A549 (cell line): ENCODE measurements at regions not wholly inside any gene's neighbourhood (a gene's known extent, or its start where the extent isn't known, plus 50 kb on each side); places are given as distances from the start of the nearest gene placed in this dataset.

Source experiments
- ATAC-seq, 2 experiments: fragments of 200-7000 bp in 1 of 2; fragments of >200 bp in 1 of 2; cut with Nextera tagmentation in 1 of 2; cut with Tn5 transposase in 1 of 2; 3 replicates each; pipeline versions ENCODE4 v1.8.0 to v1.9.1; 2018 to 2020; ENCODE audit warnings: mild to moderate bottlenecking in 1 of 2, moderate library complexity in 1 of 2
- CTCF ChIA-PET: fragments of 300-600 bp; sonication (Branson Sonifier 250); formaldehyde crosslinking; extraction: SDS; loops from one replicate; lab custom pipeline; 2021; ENCODE audit warnings: antibody characterized with exemption, inconsistent platforms; lab: Yijun Ruan, JAX
- POLR2A ChIA-PET: fragments of 350-600 bp; formaldehyde crosslinking; extraction: SDS; loops from one replicate; lab custom pipeline; 2021; ENCODE audit warnings: antibody characterized with exemption, inconsistent platforms; lab: Yijun Ruan, JAX
- DNase-seq, 2 experiments: peaks; one replicate each; pipeline versions ENCODE4 v3.0.0 to v3.0.0-alpha.2; 2011 to 2016; ENCODE audit warnings: low read depth in 1 of 2, low spot score in 1 of 2
- FAIRE-seq: peaks from 2 replicates; lab custom pipeline; 2011; peaks lifted over from hg19 to GRCh38; lab: Jason Lieb, UNC
- H3K27ac ChIP-seq, 2 experiments: fragments of >200 bp; sonication (Bioruptor Twin); formaldehyde crosslinking; 3 replicates each; pipeline ENCODE4 v1.5.1; 2016 to 2017
- H3K4me1 ChIP-seq: fragments of >200 bp; sonication (Bioruptor Twin); formaldehyde crosslinking; 3 replicates; pipeline ENCODE4 v1.6.1; 2016
- H3K4me2 ChIP-seq: fragments of >200 bp; sonication (Bioruptor Twin); formaldehyde crosslinking; 3 replicates; pipeline ENCODE4 v1.6.1; 2016
- H3K4me3 ChIP-seq: fragments of >200 bp; sonication (Bioruptor Twin); formaldehyde crosslinking; 3 replicates; pipeline ENCODE4 v1.5.1; 2016
- H3K9me3 ChIP-seq: fragments of >200 bp; sonication (Bioruptor Twin); formaldehyde crosslinking; 3 replicates; pipeline ENCODE4 v1.6.1; 2016
- CHD2 ChIP-seq: fragments of 150-350 bp; IDR thresholded peaks from 2 replicates; pipeline ENCODE4 v1.6.1; 2014; ENCODE audit warnings: low read length; ENCODE audit not compliant: partially characterized antibody
- CHD4 ChIP-seq: fragments of 200-600 bp; sonication (generic); IDR thresholded peaks from 2 replicates; pipeline ENCODE4 v1.6.1; 2016; ENCODE audit warnings: antibody characterized with exemption, mild to moderate bottlenecking, borderline replicate concordance
- ESRRA ChIP-seq: fragments of 150-350 bp; IDR thresholded peaks from 2 replicates; pipeline ENCODE4 v1.6.1; 2014; ENCODE audit warnings: mild to moderate bottlenecking, low read length, borderline replicate concordance
- GATA3 ChIP-seq: IDR thresholded peaks from 2 replicates; pipeline ENCODE4 v1.6.1; 2012; ENCODE audit warnings: borderline replicate concordance
- HOXB13 ChIP-seq: fragments of 250-450 bp; sonication (Bioruptor Pico); IDR thresholded peaks from 2 replicates; pipeline ENCODE4 v1.5.0; 2020; ENCODE audit warnings: low read depth, mild to moderate bottlenecking, moderate library complexity
- HOXB5 ChIP-seq: fragments of 250-450 bp; sonication (Bioruptor Pico); IDR thresholded peaks from 2 replicates; pipeline ENCODE4 v1.5.0; 2020; ENCODE audit warnings: mild to moderate bottlenecking, moderate library complexity
- JUNB ChIP-seq: fragments of >200 bp; sonication (Bioruptor Twin); formaldehyde crosslinking; IDR thresholded peaks from 2 replicates; pipeline ENCODE4 v1.6.1; 2016
- NFE2L2 ChIP-seq: fragments of 150-350 bp; conservative IDR thresholded peaks from 2 replicates; pipeline ENCODE4 v1.6.1; 2014; ENCODE audit warnings: low read length
- PHF8 ChIP-seq: fragments of 200-600 bp; sonication (generic); IDR thresholded peaks from 2 replicates; pipeline ENCODE4 v1.6.1; 2016; ENCODE audit warnings: low read depth, mild to moderate bottlenecking, antibody characterized with exemption, moderate library complexity, borderline replicate concordance
- POLR2A ChIP-seq: IDR thresholded peaks from 2 replicates; pipeline ENCODE4 v1.6.1; 2012; ENCODE audit warnings: mild to moderate bottlenecking, low read length
- RAD21 ChIP-seq, 2 experiments: fragments of >200 bp in 1 of 2; sonication (Bioruptor Twin) in 1 of 2; formaldehyde crosslinking in 1 of 2; IDR thresholded peaks in 1 of 2; conservative IDR thresholded peaks in 1 of 2; 2 replicates in 1 of 2; 3 replicates in 1 of 2; pipeline ENCODE4 v1.6.1; 2012 to 2018; ENCODE audit warnings: inconsistent platforms in 1 of 2
- RFX5 ChIP-seq: fragments of 450-650 bp; IDR thresholded peaks from 2 replicates; pipeline ENCODE4 v1.7.1; 2014; ENCODE audit warnings: antibody characterized with exemption, mild to moderate bottlenecking, moderate library complexity
- SMC3 ChIP-seq: fragments of >200 bp; sonication (Bioruptor Twin); formaldehyde crosslinking; IDR thresholded peaks from 3 replicates; pipeline ENCODE4 v1.6.1; 2018; ENCODE audit warnings: inconsistent platforms
- TP53 ChIP-seq: fragments of 250-450 bp; sonication (Bioruptor Pico); IDR thresholded peaks from 2 replicates; pipeline ENCODE4 v1.5.0; 2021; ENCODE audit warnings: mild to moderate bottlenecking, moderate library complexity
- ZFP36 ChIP-seq: fragments of 450-650 bp; IDR thresholded peaks from 2 replicates; pipeline ENCODE4 v1.6.1; 2014; ENCODE audit warnings: borderline replicate concordance; ENCODE audit not compliant: partially characterized antibody
- ZSCAN20 ChIP-seq: fragments of 250-450 bp; sonication (Bioruptor Pico); IDR thresholded peaks from 2 replicates; pipeline ENCODE4 v1.8.0; 2022; ENCODE audit warnings: mild to moderate bottlenecking, moderate library complexity
- WGBS: methylation state at CpG from one replicate; pipeline ENCODE4 v1.1.6; 2017; ENCODE audit errors: missing lambda C conversion rate; 5-methylcytosine and 5-hydroxymethylcytosine counted together
- TF ChIP-seq, protein P1 (sequence below): fragments of >200 bp; sonication (Bioruptor Twin); formaldehyde crosslinking; IDR thresholded peaks from 3 replicates; pipeline ENCODE4 v1.5.1; 2016
- TF ChIP-seq, protein P2 (sequence below): fragments of 200-600 bp; sonication (generic); IDR thresholded peaks from 2 replicates; pipeline ENCODE4 v1.6.1; 2016; ENCODE audit warnings: antibody characterized with exemption, mild to moderate bottlenecking, moderate library complexity
- TF ChIP-seq, protein P3 (sequence below): IDR thresholded peaks from 2 replicates; pipeline ENCODE4 v1.6.1; 2012

- DNase-seq (no peak), FAIRE-seq (no peak), ATAC-seq (no peak)
- H3K4me3 ChIP-seq = no peak overlapping the region
- POLR2A ChIA-PET = no interaction called here
- no peak for TF ChIP-seq HOXB13 (CRISPR knock-in tag)
- TF ChIP-seq POLR2A = no peak
- no peak for TF ChIP-seq ESRRA
- TF ChIP-seq, protein P1, sequence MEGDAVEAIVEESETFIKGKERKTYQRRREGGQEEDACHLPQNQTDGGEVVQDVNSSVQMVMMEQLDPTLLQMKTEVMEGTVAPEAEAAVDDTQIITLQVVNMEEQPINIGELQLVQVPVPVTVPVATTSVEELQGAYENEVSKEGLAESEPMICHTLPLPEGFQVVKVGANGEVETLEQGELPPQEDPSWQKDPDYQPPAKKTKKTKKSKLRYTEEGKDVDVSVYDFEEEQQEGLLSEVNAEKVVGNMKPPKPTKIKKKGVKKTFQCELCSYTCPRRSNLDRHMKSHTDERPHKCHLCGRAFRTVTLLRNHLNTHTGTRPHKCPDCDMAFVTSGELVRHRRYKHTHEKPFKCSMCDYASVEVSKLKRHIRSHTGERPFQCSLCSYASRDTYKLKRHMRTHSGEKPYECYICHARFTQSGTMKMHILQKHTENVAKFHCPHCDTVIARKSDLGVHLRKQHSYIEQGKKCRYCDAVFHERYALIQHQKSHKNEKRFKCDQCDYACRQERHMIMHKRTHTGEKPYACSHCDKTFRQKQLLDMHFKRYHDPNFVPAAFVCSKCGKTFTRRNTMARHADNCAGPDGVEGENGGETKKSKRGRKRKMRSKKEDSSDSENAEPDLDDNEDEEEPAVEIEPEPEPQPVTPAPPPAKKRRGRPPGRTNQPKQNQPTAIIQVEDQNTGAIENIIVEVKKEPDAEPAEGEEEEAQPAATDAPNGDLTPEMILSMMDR = no peak
- no peak for TF ChIP-seq CHD2
- no peak for TF ChIP-seq ZFP36
- TF ChIP-seq SMC3 = no peak
- TF ChIP-seq, protein P2, sequence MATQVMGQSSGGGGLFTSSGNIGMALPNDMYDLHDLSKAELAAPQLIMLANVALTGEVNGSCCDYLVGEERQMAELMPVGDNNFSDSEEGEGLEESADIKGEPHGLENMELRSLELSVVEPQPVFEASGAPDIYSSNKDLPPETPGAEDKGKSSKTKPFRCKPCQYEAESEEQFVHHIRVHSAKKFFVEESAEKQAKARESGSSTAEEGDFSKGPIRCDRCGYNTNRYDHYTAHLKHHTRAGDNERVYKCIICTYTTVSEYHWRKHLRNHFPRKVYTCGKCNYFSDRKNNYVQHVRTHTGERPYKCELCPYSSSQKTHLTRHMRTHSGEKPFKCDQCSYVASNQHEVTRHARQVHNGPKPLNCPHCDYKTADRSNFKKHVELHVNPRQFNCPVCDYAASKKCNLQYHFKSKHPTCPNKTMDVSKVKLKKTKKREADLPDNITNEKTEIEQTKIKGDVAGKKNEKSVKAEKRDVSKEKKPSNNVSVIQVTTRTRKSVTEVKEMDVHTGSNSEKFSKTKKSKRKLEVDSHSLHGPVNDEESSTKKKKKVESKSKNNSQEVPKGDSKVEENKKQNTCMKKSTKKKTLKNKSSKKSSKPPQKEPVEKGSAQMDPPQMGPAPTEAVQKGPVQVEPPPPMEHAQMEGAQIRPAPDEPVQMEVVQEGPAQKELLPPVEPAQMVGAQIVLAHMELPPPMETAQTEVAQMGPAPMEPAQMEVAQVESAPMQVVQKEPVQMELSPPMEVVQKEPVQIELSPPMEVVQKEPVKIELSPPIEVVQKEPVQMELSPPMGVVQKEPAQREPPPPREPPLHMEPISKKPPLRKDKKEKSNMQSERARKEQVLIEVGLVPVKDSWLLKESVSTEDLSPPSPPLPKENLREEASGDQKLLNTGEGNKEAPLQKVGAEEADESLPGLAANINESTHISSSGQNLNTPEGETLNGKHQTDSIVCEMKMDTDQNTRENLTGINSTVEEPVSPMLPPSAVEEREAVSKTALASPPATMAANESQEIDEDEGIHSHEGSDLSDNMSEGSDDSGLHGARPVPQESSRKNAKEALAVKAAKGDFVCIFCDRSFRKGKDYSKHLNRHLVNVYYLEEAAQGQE = no peak
- TF ChIP-seq CHD4 = no peak
- no peak for TF ChIP-seq GATA3
- TF ChIP-seq HOXB5 (CRISPR knock-in tag) = no peak
- TF ChIP-seq NFE2L2 = no peak
- no peak for TF ChIP-seq JUNB
- no peak for TF ChIP-seq RFX5
- TF ChIP-seq PHF8 = no peak
- TF ChIP-seq TP53 (CRISPR knock-in tag) = no peak
- TF ChIP-seq, protein P3, sequence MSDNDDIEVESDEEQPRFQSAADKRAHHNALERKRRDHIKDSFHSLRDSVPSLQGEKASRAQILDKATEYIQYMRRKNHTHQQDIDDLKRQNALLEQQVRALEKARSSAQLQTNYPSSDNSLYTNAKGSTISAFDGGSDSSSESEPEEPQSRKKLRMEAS = no peak
- no peak for TF ChIP-seq RAD21 (conservative IDR thresholded peaks at IDR 0.05 in 1 of 2, IDR thresholded peaks at IDR 0.05 in 1 of 2)
- no peak for TF ChIP-seq ZSCAN20 (CRISPR knock-in tag)
- H3K9me3 ChIP-seq = no peaks in the 10 kb centered on the region
- H3K27ac ChIP-seq = no peak overlapping the region
- no peak overlapping the region for H3K4me2 ChIP-seq
- no peaks in the 10 kb centered on the region for H3K4me1 ChIP-seq
- WGBS = 50% methylated on average over 6 of the region's 7 CpGs
- CTCF ChIA-PET = no interaction called here
Measured at GRCh38 chr1:96474985-96475743, 246.4 kb upstream of the PTBP2 start.

DNA sequence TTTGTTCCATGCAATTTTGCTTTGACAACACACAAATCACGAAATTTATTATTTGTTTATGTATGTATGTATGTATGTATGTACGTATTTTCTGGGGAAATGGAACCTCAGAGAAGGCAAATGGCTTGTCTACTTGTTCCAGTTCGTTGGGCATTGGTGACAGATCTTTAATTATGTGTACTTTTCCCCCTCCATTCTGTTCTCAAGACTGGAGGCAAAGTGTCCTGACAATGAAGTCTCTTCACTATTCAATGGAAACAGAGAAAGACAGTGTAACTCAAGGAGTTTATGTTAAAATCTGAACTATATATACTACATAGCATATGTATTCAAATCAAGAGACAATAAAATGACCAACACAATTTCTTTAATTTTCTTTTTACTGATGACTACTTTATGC lies 245.7 kb upstream of the PTBP2 start:
- no peak for TF ChIP-seq RAD21 (conservative IDR thresholded peaks at IDR 0.05 in 1 of 2, IDR thresholded peaks at IDR 0.05 in 1 of 2)
- TF ChIP-seq, all 56 proteins: peak for 0
- 17% methylated on average over 3 of the region's 3 CpGs for WGBS
- ATAC-seq (no peak), FAIRE-seq (no peak), DNase-seq (no peak)
- H3K27ac ChIP-seq = no peak overlapping the region
- no peaks in the 10 kb centered on the region for H3K4me1 ChIP-seq
- H3K4me3 ChIP-seq = no peak overlapping the region
- no peak overlapping the region for H3K4me2 ChIP-seq
- POLR2A ChIA-PET = no interaction called here
- no peaks in the 10 kb centered on the region for H3K9me3 ChIP-seq
- CTCF ChIA-PET = no interaction called here
